Anterior cingulate cortex (tissue), 58 donors: ENCODE measurements at regions not wholly inside any gene's neighbourhood (a gene's known extent, or its start where the extent isn't known, plus 50 kb on each side); places are given as distances from the start of the nearest gene placed in this dataset.
"Not testable (repeated sequence)": the region's sequence is repeated elsewhere in the genome, so short reads cannot be mapped to it uniquely, and the experiment has no call there.

Experiments
- DNase-seq, 58 donors: peaks; one replicate each; lab custom pipeline; 2025; lab: John Stamatoyannopoulos, UW

DNA sequence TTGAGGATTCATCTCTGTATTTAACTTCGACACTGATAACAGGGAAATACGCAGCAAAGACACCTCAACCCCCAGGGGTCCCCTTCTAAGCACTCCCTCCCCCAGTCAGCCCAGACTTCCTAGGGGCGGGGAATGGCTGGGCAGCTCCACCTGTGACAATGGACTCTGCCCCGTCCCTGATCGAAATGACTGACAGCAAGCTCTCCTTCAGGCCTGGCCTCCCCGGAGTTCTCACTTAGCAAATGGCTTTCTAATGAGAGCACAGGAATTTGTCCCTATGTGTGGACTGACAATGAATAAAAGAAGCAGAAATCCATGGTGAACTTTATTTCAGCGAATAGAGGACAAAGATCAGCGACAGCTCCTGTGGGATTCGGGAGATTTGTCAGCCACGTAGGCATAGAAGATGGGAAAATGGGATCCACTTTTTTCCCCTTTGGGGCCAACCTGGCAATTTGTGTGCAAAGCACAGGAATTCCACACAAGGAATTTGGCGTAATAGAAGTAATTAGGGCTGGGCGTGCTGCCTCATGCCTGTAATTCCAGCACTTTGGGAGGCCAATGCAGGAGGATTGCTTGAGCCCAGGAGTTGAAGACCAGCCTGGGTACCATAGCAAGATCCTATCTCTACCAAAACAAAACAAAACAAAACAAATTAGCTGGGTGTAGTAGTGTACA is 63.8 kb downstream of the TNFAIP2 start:
- no peak for DNase-seq

GRCh38 chr14:103187911-103188310 is 64.7 kb downstream of the TNFAIP2 start:
- DNase-seq: no peak

GRCh38 chr14:103188810-103189480 is 65.7 kb downstream of the TNFAIP2 start:
- no peak for DNase-seq

DNA sequence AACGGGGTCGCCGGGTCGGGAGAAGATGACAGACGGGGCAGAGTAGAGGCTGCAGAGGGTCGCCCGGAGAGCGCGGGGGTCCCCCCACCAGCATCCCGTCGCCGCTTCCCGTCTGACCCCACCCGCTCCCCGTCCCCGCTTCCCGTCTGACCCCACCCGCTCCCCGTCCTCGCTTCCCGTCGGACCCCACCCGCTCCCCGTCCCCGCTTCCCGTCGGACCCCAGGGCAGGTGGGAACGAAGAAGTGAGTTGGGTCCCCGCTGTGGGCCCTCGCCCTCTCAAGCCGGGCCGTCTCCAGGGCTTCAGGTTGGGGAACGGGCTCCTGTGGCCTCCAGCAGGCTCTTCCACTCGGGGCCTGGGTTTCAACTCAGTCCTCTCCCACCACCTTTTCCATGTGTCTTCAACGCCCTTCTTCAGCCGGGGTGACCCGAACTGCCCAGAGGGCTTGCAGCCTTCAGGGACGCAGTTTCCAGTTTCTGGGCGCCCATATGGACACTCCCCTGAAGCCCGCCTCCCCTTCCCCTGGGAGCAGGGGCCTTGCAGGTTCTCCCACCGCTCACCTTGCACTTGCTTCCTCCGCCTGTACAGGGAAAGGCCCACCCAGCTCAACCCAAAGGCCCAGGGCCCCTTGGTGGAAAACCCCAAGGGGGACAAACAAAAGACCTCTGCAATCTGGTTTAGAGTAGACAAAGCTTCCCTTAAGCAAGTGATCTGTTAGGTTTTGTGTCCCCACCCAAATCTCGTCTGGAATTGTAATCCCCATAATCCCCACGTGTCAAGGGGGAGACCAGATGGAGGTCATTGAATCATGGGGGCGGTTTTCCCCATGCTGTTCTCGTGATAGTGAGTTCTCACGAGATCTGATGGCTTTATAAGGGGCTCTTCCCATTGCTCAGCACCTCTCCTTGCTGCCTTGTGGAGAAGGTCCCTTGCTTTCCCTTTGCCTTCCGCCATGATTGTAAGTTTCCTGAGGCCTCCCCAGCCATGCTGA is 66.5 kb downstream of the TNFAIP2 start:
- DNase-seq: no peak

DNA sequence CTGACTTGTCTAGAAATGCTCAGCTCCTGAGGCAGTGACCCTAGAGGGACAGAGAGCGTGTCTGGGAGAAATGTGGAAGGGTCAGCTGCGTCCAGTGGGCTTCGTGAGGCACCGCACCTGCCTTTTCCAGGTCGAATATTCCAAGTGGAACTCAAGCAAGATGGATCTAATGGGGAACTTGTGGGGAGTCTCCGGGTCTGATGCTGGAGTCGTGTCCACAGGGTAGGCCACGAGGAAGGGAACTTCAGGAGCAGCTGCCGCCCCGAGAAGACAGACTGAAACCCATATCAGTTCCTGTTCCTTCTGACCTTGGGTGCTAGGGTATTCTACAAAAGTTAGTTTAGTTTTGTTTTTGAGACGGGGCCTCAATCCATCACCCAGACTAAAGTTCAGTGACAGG is 67.5 kb downstream of the TNFAIP2 start:
- DNase-seq: no peak

- no peak for DNase-seq
These were observed 68.6 kb downstream of the TNFAIP2 start for GRCh38 chr14:103191844-103192243.

GRCh38 chr14:103192246-103192840 is 69.1 kb downstream of the TNFAIP2 start:
- DNase-seq: no peak

GRCh38 chr14:103192861-103193260 is 69.6 kb downstream of the TNFAIP2 start:
- not testable (repeated sequence) for DNase-seq

GRCh38 chr14:103193491-103193890 is 70.2 kb downstream of the TNFAIP2 start:
- DNase-seq: not testable (repeated sequence)

DNA sequence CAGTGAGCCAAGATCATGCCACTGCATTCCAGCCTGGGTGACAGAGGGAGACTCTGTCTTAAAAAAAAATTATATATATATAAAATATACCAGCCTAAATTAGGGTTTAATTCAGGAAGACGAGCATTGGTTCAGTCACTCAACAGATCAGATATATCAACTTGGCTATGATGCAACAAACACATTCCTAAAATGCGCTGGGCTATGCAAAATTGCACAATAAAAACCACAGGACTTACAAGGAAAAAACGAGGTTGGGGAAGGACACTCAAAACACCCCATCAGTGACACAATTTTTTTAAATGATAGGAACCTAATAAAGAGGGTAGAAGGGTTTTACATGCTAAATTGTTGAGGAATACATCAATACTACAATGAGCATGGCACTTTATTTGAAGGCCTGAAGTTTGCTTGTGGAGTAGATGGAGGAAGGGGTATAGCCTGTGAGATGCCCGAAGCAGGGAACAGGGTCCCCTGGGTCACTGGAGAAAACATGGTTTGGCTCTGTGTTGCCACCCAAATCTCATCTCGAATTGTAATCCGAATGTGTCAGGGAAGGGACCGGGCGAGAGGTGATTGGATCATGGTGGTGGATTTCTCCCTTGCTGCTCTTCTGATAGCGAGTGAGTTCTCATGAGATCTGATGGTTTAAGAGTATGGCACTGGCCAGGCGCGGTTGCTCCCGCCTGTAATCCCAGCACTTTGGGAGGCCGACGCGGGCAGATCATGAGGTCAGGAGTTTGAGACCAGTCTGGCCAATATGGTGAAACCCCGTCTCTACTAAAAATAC is 71.2 kb downstream of the TNFAIP2 start:
- DNase-seq: no peak

- DNase-seq: no peak
These were observed 72.8 kb downstream of the TNFAIP2 start for GRCh38 chr14:103195828-103196615.

DNA sequence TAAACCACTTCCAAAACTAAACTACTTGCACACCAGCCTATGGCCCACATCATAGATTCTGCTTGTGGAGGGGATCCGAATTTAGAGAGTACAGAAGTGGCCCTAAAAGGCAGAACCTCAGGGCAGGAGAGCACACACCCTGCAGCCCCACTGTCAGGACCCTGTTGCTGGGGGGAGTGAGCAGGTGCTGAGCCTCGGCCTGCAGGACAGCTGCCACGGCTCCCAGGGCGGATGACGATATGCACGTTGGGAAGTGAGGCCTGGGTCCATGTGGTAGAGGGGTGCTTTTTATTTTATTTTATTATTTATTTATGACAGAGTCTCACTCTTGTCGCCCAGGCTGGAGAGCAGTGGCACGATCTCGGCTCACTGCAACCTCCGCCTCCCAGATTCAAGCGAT is 73.5 kb downstream of the TNFAIP2 start:
- DNase-seq: no peak

- DNase-seq: no peak
These were observed 75.2 kb downstream of the TNFAIP2 start for GRCh38 chr14:103198131-103199105.

GRCh38 chr14:103199124-103199523 is 75.9 kb downstream of the TNFAIP2 start:
- no peak for DNase-seq

GRCh38 chr14:103201801-103202200 is 78.5 kb downstream of the TNFAIP2 start:
- DNase-seq: no peak

GRCh38 chr14:103204852-103205540 is 81.7 kb downstream of the TNFAIP2 start:
- no peak for DNase-seq

GRCh38 chr14:103205541-103205906 is 82.3 kb downstream of the TNFAIP2 start:
- DNase-seq: no peak
